ELR (cell line): ENCODE measurements at regions not wholly inside any gene's neighbourhood (a gene's known extent, or its start where the extent isn't known, plus 50 kb on each side); places are given as distances from the start of the nearest gene placed in this dataset.
"Not testable (repeated sequence)": the region's sequence is repeated elsewhere in the genome, so short reads cannot be mapped to it uniquely, and the experiment has no call there.

Experiments
- DNase-seq: peaks from one replicate; pipeline ENCODE4 v3.0.0-alpha.2; 2015; ENCODE audit warnings: low read depth

GRCh38 chr9:63804205-63804604, 1480.8 kb downstream of the FOXD4L5 start:
- DNase-seq: not testable (repeated sequence)

GRCh38 chr9:63794081-63794685, 1490.8 kb downstream of the FOXD4L5 start:
- not testable (repeated sequence) for DNase-seq

- not testable (repeated sequence) for DNase-seq
Measured at GRCh38 chr9:63787454-63787853, 1497.6 kb downstream of the FOXD4L5 start.

- not testable (repeated sequence) for DNase-seq
Measured at GRCh38 chr9:63785059-63785458, 1500.0 kb downstream of the FOXD4L5 start.

- not testable (repeated sequence) for DNase-seq
Measured at GRCh38 chr9:63784421-63784820, 1500.6 kb downstream of the FOXD4L5 start.

- not testable (repeated sequence) for DNase-seq
Measured at GRCh38 chr9:63781817-63782439, 1503.1 kb downstream of the FOXD4L5 start.

- DNase-seq: not testable (repeated sequence)
Measured at GRCh38 chr9:63781390-63781789, 1503.6 kb downstream of the FOXD4L5 start.

GRCh38 chr9:63776220-63776619, 1508.8 kb downstream of the FOXD4L5 start:
- not testable (repeated sequence) for DNase-seq

- DNase-seq: not testable (repeated sequence)
Measured at GRCh38 chr9:63775092-63775426, 1510.0 kb downstream of the FOXD4L5 start.

GRCh38 chr9:63774369-63775091, 1510.5 kb downstream of the FOXD4L5 start:
- DNase-seq: not testable (repeated sequence)

GRCh38 chr9:63762230-63762629, 1522.8 kb downstream of the FOXD4L5 start:
- not testable (repeated sequence) for DNase-seq

- DNase-seq: not testable (repeated sequence)
Measured at GRCh38 chr9:63729021-63729420, 1556.0 kb downstream of the FOXD4L5 start.

GRCh38 chr9:63728287-63728686, 1556.7 kb downstream of the FOXD4L5 start:
- DNase-seq: no peak

GRCh38 chr9:63708285-63708684, 1576.7 kb downstream of the FOXD4L5 start:
- not testable (repeated sequence) for DNase-seq

- not testable (repeated sequence) for DNase-seq
Measured at GRCh38 chr9:63704456-63704855, 1580.6 kb downstream of the FOXD4L5 start.

GRCh38 chr9:63703670-63704069, 1581.3 kb downstream of the FOXD4L5 start:
- peak; percentile 2 for DNase-seq

- not testable (repeated sequence) for DNase-seq
Measured at GRCh38 chr9:63703138-63703665, 1581.8 kb downstream of the FOXD4L5 start.
